CD1c-positive myeloid dendritic cell (primary cell): ENCODE measurements at regions not wholly inside any gene's neighbourhood (a gene's known extent, or its start where the extent isn't known, plus 50 kb on each side); places are given as distances from the start of the nearest gene placed in this dataset.

Experiments used
- DNase-seq: peaks from one replicate; pipeline ENCODE4 v3.0.0-alpha.2; 2016; ENCODE audit errors: extremely low spot score

GRCh38 chr17:78305801-78306200, 54.1 kb downstream of the SOCS3 start:
- DNase-seq = peak; percentile 67

DNA sequence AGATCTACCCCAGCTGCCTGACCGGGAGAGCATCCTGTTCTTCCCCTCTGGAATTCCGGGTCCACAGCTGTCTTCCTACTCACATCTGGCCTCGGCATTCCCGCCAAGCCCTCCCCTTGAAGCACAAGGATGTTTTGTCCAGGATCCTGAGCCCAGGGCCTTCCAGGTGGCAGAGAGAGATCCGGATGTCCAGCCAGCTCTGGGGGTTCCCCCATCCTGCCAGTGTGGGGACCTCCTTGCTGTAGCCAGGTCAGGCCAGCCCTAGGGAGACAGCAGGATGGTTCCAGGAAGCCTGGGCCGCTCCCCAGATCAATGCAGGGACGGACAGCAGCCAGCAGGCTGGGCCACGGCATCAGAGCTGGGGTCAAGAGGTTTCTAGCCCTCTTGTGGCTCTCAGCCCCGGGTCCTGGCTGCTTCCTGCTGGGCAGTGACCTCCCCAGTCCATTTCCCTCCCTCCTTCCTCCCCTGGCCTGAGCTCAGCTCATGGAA, 55.3 kb downstream of the SOCS3 start:
- no peak for DNase-seq

GRCh38 chr17:78302478-78302877, 57.4 kb downstream of the SOCS3 start:
- DNase-seq = no peak

- DNase-seq = no peak
Observed at GRCh38 chr17:78301821-78302213, 58.1 kb downstream of the SOCS3 start.

DNA sequence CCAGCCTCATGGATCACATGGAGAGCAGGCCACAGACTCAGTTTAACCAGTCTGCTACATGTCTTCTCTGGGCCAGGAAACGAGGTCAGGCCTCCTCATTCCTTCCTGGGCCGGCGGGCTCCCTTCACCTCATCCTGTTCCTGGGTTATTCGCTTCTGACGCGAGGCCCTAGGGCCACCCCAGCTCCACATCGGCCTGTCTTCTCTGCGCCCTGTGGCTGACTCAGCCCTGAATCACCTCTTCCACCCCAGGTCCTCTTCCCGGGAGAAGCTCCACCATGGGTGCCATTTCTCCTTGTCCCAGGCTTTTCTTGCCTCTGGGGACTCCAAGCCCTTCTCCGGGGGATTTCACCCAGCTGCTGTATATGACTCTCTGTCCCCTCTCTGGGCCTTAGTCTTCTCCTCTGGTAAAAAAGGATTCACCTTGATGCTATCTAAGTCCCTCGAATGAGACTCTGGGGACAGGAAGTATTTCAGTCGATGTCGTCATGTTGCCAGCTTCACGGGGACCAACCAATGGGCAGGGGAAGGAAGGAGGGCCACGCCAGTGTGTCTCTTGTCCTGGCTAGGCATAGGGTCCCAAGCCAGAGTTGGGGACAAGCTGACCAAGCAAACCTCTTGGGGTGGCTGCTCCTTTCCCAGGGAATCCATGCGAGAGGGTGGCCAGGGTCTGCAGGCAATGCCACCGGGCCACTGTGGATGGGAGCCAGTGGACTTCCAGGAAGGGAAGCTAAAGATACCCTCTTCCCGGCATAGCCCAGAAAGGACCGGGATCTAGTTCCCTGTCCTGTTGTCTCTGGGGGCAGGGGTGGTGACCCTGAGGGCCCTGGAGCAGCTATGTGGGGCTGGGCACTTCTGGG, 58.7 kb downstream of the SOCS3 start:
- DNase-seq = no peak

GRCh38 chr17:78299049-78299448, 60.8 kb downstream of the SOCS3 start:
- DNase-seq = no peak

GRCh38 chr17:78294776-78295175, 63.3 kb downstream of the TMEM235 start:
- DNase-seq = peak; percentile 57

DNA sequence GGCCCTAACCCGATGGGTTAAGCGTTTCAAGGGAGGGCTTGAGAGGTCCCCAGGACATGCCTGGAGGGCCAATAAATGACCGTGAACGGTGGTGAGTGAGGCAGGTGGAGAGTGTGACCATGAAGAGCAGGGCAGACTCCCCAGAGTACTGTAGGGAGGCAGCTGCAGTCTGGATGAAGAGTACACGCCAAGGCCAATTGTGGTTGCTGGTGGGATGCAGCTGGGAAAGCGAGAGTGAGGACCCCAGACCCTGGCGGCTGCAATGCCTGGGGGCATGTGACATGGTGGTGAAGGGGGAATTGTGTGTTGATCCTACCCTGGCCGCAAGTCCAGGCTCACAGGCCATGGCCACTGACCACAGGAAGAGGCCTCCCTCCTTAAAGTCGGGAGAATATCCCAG, 62.9 kb downstream of the TMEM235 start:
- no peak for DNase-seq

DNA sequence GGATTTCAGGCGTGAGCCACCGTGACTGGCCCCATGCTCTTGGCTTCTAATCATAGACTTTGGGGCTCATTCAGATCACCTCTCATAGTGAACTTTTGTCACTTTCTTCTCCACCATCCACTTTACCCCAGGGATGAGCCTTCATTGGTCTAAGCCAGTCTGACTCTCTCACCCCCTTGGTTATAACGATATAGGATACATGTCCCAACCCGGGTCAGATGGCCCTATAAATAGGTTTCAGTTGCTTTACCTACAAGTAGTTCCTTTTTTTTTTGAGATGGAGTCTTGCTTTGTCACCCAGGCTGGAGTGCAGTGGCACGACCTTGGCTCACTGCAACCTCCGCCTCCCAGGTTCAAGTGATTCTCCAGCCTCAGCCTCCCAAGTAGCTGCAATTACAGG, 61.7 kb downstream of the TMEM235 start:
- peak; percentile 29 for DNase-seq

DNA sequence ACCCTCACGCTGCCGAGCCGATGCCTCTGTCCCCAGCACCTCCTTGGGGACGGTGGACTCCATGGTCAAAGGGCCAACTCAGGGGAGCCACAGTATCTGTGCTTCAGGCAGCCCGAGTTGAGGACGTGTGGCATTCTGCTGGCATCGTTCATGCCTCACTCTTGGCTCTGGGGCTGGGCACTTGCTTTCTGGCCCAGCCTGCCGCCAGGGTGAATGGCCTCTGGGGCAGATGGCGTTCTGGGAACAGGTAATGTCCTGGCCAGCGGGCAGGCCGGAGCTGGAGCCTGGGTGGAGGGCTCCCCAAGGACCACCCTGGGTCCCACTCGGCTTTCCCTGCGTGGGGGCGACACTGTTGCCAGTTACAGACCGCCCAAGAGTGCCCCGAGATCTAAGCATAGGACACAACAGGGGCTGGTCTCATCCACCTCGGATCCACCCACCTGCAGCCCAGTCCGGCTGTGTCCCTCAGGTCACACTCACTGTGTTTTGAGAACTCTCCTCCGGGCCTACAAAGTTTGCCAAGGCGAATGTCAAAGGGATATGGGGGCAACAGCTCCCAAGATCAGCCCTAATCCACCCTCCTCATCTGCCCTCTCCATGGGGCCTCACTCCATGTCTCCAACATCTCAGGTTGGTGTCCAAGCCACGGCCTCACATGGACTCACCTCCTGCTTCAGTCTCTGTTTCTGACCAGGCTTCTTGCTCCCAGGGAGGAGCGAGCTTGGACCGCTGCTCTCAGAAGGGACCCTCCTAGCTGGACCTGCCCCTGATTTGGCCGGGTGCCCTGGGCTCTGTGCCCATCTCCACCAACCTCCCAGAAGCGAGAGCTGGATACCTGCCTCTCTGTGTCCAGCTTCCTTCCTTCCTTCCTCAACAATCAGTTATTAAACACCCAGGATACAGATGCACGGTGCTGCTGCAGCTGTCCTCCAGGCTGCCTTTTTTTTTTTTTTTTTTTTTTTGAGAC, 60.8 kb downstream of the TMEM235 start:
- no peak for DNase-seq

DNA sequence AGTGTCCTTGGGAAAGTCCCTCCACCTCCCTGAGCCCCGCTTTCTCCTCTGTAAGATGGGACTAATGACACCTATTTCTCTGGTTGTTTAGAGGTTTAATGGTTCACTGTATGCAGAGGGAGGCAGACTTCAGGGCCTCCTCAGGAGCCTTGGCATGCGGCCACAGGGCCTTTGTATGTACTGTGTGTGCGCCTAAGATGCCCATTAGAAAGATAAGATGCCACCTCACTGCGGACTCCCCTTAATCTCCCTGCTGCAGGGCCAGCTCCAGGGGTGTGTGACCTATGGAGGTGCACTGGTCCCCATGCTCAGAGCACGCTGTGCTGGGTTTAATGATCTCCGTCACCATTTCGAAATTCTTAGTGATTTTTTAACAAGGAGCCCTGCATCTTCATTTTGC, 59.3 kb downstream of the TMEM235 start:
- DNase-seq = no peak
